PC-9 (cell line): ENCODE measurements at regions not wholly inside any gene's neighbourhood (a gene's known extent, or its start where the extent isn't known, plus 50 kb on each side); places are given as distances from the start of the nearest gene placed in this dataset.

Experiments
- CTCF ChIP-seq: fragments of 200-600 bp; sonication (generic); conservative IDR thresholded peaks from 2 replicates; pipeline ENCODE4 v1.6.1; 2017; ENCODE audit warnings: mixed run types, antibody characterized with exemption, mild to moderate bottlenecking, moderate library complexity
- EZH2 ChIP-seq: fragments of 200-600 bp; sonication (generic); IDR thresholded peaks from 2 replicates; pipeline ENCODE4 v1.8.0; 2017; ENCODE audit warnings: antibody characterized with exemption, low read depth

GRCh38 chr9:84438391-84438790, 97.8 kb upstream of the SLC28A3 start:
- TF ChIP-seq CTCF, result no peak
- no peak for TF ChIP-seq EZH2
